ENCODE measurements at regions not wholly inside any gene's neighbourhood (a gene's known extent, or its start where the extent isn't known, plus 50 kb on each side); places are given as distances from the start of the nearest gene placed in this dataset.

DNA sequence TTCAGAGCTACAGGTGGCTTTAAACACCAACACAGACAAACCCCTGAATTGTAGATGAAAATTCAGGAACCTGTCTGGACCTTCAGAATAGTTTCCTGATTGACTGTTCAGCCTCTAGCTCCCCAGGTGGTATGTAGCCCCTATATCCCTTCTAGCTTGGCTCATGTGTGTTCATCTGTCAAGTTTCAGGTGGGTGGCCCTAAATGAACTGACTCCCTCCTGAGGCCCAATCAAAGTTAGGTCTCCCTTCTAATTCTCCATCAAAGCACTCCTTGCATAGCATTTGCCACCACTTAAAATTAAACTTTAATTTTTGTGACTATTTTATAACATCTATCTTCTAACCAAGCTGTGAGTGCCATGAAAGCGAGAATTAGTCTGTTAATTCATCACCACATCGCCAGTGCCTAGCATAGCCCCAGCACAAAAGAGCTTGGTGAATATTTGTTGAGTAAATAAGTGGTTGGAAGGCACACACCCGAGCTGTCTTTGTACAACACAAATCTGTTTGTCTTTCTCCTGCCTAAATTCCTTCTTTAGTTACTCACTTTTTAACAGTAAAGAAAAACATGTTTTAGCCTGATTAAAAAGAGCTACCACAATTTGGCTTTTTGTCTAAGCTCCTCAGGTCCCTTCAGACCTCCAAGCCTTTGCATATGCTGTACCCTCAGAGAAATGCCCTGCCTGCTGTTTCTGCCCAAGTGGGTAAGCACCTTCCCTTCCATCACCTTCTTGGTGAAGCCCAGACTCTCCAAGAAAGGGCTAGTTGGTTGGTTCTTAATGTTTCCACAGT lies 138.1 kb upstream of the HMHB1 start (continued):
- TF ChIP-seq ARID3B (CRISPR knock-in tag; IDR thresholded peaks at IDR 0.05; ENCODE audit: borderline replicate concordance) (no peak), ZC3H4 (CRISPR knock-in tag; IDR thresholded peaks at IDR 0.05; ENCODE audit: borderline replicate concordance) (no peak), ZNF165 (CRISPR knock-in tag; IDR thresholded peaks at IDR 0.05; ENCODE audit: borderline replicate concordance) (no peak), ZSCAN32 (CRISPR knock-in tag; IDR thresholded peaks at IDR 0.05) (no peak), KAT8 (IDR thresholded peaks at IDR 0.05; ENCODE audit: low read depth) (no peak), ZNF347 (CRISPR knock-in tag; IDR thresholded peaks at IDR 0.05; ENCODE audit: low read depth) (no peak), E2F3 (CRISPR knock-in tag; IDR thresholded peaks at IDR 0.05) (no peak)
- TF ChIP-seq, protein P1, sequence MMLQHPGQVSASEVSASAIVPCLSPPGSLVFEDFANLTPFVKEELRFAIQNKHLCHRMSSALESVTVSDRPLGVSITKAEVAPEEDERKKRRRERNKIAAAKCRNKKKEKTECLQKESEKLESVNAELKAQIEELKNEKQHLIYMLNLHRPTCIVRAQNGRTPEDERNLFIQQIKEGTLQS (IDR thresholded peaks at IDR 0.05): no peak
- TF ChIP-seq, protein P1 (CRISPR knock-in tag; conservative IDR thresholded peaks at IDR 0.05): no peak

GRCh38 chr5:143672806-143673205 lies 139.2 kb upstream of the HMHB1 start:
- no peaks in the 10 kb centered on the region for H4K20me1 ChIP-seq (replicated peaks; ENCODE audit: control insufficient read depth, insufficient read depth, low read length)
- H3K9me3 ChIP-seq (replicated peaks; ENCODE audit: control insufficient read depth, insufficient read depth, low read depth, low read length): 0 out of 2 replicates have a peak, but pooled peaks cover 1% of the 10 kb centered on the region
- H3K27me3 ChIP-seq (ENCODE audit: control insufficient read depth in 2 of 2, insufficient read depth in 2 of 2, low read length in 2 of 2): no peaks in the 10 kb centered on the region
- POLR2A ChIA-PET: no interaction called here
- H3K27ac ChIP-seq (ENCODE audit: extremely low read depth, low read depth, low read length): no peak overlapping the region
- H3K9ac ChIP-seq (ENCODE audit: insufficient read depth in 1 of 2, low read depth in 2 of 2, low read length in 2 of 2): no peak overlapping the region
- no peak for TF ChIP-seq MAFF (IDR thresholded peaks at IDR 0.05; ENCODE audit: low read length)
- no peak for TF ChIP-seq PHF20 (IDR thresholded peaks at IDR 0.05; ENCODE audit: partially characterized antibody)
- no peak for TF ChIP-seq SIN3B (IDR thresholded peaks at IDR 0.05; ENCODE audit: low read depth)
- TF ChIP-seq, protein P2, sequence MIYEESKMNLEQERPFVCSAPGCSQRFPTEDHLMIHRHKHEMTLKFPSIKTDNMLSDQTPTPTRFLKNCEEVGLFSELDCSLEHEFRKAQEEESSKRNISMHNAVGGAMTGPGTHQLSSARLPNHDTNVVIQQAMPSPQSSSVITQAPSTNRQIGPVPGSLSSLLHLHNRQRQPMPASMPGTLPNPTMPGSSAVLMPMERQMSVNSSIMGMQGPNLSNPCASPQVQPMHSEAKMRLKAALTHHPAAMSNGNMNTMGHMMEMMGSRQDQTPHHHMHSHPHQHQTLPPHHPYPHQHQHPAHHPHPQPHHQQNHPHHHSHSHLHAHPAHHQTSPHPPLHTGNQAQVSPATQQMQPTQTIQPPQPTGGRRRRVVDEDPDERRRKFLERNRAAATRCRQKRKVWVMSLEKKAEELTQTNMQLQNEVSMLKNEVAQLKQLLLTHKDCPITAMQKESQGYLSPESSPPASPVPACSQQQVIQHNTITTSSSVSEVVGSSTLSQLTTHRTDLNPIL (CRISPR knock-in tag; IDR thresholded peaks at IDR 0.05): no peak
- no peak for ATAC-seq
- intact Hi-C loops (cut with micrococcal nuclease) (no loop called here), in situ Hi-C loops (cut with MboI) (no loop called here)
- H3K4me3 ChIP-seq: no peak overlapping the region
- H3K4me2 ChIP-seq (ENCODE audit: insufficient read depth, low read length): no peak overlapping the region
- no peaks in the 10 kb centered on the region for H3K4me1 ChIP-seq (replicated peaks in 1 of 2; ENCODE audit: control insufficient read depth in 2 of 2, insufficient read depth in 2 of 2, low read length in 2 of 2)
- no peaks in the 10 kb centered on the region for H3K36me3 ChIP-seq (ENCODE audit: control insufficient read depth, insufficient read depth, low read length)
- no peak overlapping the region for H2AFZ ChIP-seq (ENCODE audit: low read depth, low read length)
- no peaks in the 10 kb centered on the region for H3K9me1 ChIP-seq (ENCODE audit: control insufficient read depth, insufficient read depth, low read length)
- CTCF ChIA-PET (ENCODE audit: low intra/inter-chr PET ratio): no interaction called here
- DNase-seq (ENCODE audit: extremely low read depth in 1 of 4, low spot score in 3 of 4): no peak
- no peak for FAIRE-seq
- no peaks in the 10 kb centered on the region for H3K79me2 ChIP-seq (ENCODE audit: control insufficient read depth, insufficient read depth, low read length)
- BruUV-seq (replicated peaks): no TSS peak

Data from K562 (cell line).